Epidermal melanocyte (primary cell): ENCODE measurements at regions not wholly inside any gene's neighbourhood (a gene's known extent, or its start where the extent isn't known, plus 50 kb on each side); places are given as distances from the start of the nearest gene placed in this dataset.

Source experiments
- DNase-seq: peaks from one replicate; pipeline ENCODE4 v3.0.0; 2011; ENCODE audit warnings: low spot score; ENCODE audit not compliant: insufficient read length

GRCh38 chr6:100268326-100268725, 196.4 kb downstream of the SIM1 start:
- DNase-seq, result no peak

DNA sequence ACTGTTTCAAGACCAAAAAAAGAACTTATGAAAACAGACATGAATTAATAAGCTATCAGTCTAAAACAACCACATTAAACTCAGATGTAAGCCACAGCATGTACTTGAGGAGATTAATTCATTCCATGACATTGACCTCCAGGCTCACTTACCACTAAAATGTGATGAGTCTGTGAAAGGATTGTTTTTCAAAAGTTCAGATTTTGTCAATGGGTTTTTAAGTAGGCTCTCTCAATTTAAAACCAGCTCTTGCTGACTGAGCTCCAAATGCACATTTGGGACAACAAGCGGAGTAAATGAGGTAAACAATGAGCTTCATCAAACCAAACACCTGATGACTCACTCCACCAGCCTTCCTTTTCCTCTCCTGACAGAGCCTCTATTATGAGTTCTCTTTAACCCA, 197.0 kb downstream of the SIM1 start:
- DNase-seq, result no peak

DNA sequence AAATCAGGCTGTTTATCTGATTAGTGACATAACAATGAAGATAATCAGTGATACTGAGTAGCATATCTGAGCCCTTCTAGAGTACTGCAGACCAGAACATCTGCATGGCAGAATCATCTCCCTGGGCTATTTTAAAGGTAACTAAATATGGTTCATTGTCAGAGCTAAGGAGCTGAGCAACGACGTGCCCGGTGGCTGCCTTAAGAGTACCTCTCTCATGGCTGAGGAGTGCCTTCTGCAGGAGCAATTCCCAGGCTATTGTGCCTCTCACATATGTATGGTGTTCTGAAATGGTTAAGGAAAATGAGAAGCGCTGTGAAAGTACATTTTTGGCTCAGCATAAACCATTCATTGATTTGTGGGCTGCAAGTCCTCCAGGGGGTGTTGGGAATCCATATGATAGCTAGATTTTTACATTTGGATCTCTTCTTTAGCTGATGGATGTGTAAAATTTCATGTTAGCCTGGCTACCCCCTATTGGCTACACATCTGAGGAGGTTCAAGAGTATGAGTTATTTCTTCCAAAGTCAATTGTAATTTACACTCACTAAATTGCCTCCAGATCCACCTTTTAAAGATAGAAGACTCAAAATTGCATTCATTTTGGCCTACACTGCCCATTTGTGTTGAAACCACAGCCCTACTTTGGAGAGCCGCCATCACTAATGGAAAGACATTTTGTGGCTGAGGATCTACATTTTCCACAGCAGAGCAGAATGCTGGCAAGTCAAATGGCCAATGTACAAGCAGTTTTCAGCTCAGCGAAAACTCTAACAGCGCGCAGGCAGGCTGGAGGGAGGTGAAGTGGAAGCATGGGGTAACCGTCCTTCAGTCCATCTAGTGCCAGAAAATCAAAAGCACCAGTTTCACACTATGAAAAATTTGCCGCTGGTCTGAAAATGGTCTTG, 198.0 kb downstream of the SIM1 start:
- no peak for DNase-seq

GRCh38 chr6:100262086-100262485, 202.6 kb downstream of the SIM1 start:
- no peak for DNase-seq

GRCh38 chr6:100261486-100261885, 203.2 kb downstream of the SIM1 start:
- no peak for DNase-seq

DNA sequence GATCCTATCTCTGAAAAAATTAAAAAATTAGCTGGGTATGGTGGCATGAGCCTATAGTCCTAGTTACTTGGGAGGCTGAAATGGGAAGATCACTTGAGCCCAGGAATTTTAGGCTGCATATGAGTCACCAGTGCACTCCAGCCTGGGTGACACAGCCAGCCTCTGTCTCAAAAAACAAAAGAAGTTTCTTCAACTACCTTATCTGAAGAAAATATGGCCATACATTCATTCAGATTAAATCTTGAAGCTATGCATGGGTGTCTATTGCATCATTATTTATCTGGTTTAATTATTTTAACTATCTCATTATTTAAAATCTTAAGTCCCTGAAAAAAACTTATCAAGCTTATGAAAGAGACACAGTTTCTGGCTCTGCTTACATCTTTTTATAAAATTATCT, 204.1 kb downstream of the SIM1 start:
- no peak for DNase-seq

DNA sequence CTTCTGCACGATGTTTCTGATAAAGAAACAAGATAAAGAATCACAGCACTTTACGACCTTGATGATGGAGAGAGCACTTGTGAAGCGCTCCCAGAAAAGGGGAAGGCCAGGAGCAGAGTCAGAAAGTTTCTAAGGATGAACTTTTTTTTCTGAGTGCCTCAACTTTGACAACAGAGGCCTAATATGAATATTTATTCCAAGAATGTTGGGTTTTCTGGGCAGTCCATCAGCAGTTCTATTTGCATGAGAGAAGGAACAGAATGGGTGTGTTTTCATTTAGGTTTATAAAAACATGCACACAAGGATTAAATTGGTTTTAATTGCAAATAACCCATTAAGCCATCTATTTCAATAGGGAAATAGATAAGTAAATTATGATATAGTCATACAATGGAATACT, 204.9 kb downstream of the SIM1 start:
- no peak for DNase-seq

DNA sequence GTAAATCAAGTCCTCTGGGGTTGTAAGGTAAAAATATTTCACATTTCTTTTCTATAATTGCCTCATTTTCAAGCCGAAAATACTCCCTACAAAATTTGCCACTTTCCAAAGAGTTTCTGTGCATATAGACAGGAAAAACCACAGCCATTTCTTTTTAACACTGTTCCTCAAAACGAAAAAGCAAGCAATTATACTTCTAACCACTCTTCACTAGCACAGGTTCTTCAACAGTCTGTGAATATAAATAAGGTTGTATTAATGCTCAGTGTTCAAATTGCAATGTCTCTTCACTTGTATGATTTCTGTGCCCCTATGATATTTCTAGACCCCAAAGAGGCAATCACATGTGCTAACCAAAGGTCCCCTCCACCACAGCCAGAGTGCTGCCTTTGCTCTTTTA, 206.0 kb downstream of the SIM1 start:
- no peak for DNase-seq

DNA sequence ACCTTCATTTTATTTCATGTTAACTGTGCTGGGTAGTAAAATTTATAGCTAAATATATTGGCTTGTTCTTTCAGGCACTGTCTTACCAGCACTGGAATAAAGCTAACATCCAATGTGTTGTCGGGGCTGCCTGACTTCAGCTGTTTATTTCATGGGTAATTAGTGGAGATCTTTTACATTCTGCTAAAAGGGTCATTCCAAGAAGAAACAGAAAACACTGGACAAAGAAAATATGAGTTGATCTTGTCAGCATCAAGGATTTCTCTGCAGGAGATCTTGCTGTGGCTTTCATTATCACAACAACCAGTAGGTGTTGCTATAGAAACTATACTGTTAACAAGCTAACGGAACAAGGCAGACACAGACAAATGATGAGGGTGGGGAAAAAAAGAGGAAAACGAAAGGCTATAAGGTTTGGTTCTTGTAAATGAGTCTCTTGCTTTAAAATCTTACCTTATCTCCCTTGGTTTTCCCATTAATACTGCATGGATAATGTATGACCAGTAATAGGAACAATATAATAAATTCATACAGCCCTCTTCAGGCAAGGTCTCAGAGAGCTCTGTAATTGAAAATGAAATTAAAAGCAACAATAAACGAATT, 206.8 kb downstream of the SIM1 start:
- DNase-seq, result no peak

DNA sequence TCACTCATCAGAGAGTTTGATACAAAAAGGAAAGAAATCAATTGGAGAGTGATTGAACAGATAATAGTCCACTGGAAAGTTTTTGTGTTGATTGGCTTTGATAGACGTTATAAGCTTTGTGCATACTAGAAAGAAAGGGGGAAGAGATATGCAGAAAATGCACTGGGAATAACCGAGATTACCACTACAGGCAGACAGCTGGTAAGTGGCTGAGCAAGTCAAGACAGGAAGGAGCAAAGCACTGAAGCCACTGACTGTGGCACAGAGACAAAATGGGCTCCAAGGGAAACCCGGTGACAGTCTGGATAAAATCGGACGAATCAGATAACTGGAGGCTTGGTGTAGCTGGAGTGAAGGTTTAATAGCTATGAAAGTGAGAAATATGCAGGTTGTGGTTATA, 209.0 kb downstream of the SIM1 start:
- DNase-seq, result no peak

DNA sequence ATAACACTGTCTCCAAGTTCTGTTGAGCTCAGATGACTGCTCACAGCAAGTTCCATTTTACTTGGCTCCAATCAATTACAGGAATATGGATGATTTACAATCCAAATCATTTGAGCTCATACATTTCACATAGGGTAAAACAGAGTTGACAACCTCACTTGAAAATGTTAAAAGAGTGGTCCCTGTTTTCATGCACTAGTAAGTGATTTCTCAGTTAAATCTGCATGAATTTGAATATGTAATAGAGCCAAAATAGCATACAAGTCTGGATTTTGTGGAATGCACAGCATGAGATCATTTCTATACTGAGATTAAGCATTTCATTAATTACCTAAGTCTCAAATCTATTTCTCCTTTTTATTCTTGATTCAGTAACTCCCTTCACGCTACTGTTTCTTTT, 217.6 kb downstream of the SIM1 start:
- no peak for DNase-seq

DNA sequence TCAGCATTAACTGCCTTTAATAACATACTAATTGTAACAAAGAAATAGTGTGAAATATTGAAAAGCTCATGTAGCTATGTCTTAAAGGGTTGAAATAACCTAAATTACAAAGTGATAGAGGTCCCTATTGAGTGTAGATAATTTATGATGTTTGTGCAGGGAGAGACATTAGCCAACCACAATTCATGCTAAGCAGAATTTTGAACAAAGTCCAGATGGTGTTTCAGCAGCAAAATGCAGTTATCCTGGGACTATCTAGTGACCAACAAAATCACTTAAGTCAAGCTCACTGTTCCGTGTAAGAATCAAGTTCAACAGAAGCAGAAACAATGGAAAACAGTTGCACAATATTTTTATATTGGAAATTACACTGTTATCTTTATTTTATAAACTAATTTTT, 218.5 kb downstream of the SIM1 start:
- no peak for DNase-seq

GRCh38 chr6:100240798-100241197, 223.9 kb downstream of the SIM1 start:
- no peak for DNase-seq

DNA sequence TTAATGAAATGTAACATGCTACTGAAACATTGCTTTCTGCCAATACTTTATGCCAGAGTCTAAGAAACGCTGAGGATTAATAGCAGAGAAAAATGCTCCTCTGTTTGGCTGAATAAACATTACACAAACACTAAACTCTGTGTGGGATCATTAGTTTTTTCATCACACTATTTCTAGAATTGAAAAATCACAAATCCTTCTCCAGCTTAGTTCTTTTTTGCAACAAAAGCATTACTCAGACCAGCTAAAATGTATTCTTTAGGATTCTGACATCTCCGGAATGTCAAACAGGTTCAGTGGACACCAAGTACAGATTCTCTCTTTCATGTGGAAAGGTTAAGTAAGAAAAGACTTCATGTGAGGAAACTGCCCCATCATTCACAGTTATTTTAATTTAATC, 226.9 kb downstream of the SIM1 start:
- no peak for DNase-seq

GRCh38 chr6:100236389-100236788, 228.3 kb downstream of the SIM1 start:
- no peak for DNase-seq

- no peak for DNase-seq
These were observed 229.1 kb downstream of the SIM1 start for GRCh38 chr6:100235631-100236030.

DNA sequence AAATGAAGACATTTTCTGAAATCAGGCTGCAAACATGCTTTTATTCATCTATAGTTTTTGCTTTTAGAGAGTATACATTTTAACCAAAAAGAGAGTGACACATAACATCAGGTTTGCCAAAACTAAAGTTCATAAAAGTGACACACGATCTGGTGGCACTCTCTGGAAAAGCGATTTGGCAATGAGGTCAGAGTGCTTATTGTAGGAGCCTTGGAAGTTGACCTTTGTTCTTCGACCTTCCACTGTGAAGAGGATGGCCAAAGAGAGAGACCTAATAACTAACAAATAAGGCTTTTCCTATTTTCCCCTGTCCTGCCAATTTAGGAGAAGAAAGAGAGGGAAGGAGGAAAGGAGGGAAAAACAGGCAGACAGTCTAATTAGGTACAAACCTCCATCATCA, 230.1 kb downstream of the SIM1 start:
- no peak for DNase-seq

DNA sequence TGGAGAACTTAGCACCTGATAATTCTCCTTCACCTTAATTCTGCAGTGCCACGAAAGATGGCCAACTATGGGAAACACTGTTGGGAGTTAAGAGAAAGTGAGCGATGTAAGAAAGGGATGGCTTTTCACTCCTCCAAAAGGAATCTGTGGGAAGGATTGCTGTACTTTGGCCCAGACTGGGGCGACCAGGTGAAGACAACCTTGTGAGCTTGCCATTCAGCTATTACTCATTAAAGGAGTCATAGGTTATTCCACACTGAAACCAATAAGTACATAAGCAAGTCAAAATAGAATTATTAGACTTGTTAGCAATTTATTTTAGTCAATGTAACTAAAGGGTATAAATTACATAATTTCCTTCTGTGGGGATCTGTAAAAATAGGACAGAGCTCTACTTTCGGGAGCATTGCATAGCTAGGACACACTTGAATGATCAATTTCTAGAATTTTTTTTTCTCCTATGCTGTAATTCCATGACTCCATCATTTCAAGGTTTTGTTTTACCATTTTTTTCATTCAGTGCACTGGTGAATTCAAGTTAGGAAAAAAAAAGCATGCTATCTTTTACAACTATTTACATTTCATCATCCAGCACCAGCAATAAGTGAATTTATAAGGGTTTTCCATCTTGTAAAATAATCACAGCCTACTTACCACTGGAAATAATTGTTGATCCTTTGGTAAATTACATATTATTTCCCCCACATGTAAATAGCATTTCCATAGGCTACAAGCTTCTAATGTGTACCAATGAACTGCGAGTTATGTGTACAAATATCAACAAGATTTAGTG, 231.7 kb downstream of the SIM1 start:
- DNase-seq, result no peak

DNA sequence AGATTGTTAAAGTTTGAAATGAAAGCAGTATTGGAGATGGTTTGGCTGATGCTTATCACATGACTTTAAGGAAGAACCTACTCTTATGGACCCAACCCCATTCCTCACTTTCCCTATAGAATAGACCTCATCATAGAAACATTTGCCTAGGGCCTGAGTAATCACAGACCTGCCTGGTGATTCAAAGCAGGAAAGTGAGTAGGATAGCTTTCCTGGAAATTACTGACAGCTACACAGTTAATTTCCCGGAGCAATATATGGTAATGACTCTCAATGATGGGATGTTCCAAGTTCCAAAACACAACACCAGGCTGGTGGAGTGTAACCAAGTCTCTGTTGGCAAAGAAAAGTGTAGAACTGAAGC, 233.8 kb downstream of the SIM1 start:
- DNase-seq, result no peak

GRCh38 chr6:100230115-100230952, 234.4 kb downstream of the SIM1 start:
- peak; percentile 21 for DNase-seq

GRCh38 chr6:100229512-100229911, 235.2 kb downstream of the SIM1 start:
- DNase-seq, result no peak
